ENCODE measurements at regions not wholly inside any gene's neighbourhood (a gene's known extent, or its start where the extent isn't known, plus 50 kb on each side); places are given as distances from the start of the nearest gene placed in this dataset.

DNA sequence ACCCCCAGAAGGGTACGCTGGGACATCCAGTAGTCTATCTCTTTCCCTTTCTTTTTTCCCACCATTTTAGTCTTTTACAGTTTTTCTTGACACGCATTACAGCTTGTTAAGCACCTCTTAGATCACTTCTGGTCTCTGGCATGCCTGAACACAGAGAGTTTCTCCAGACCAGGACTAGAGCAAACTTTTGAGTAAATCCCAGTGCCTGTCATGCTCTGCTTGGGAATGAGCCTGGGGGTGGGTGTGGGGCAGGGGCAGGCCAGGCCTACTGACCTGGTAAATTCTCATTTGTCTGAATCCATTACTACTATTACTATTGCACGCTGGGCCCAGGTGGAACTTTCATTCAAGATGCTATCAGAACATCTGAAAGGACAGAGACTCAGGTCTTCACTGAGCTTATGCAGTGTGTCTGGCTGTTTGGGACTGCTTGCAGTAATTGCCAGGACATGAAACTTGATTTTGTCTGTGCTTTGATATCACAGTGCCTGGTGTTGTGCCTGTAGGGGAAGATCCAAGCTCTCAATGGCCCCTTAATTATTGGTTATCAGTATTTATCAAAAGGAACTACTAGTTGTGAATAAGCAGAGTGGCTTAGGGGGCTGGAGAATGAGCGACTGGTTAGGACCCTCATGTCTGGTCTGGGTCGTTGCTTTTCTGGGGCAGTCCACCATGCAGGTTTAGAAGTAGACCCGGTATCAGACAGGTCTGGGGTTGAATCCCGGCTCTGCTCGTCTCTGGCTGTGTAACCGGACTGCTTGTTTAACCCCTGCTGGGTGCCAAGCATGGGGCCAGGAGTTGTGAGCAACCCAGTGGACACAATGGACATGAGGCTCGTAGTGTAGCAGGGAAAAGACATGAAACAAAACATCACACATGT lies 196.1 kb upstream of the TLE3 start:
- no peak for DNase-seq (ENCODE audit: insufficient read length, low spot score)
- no peak for FAIRE-seq

DNA sequence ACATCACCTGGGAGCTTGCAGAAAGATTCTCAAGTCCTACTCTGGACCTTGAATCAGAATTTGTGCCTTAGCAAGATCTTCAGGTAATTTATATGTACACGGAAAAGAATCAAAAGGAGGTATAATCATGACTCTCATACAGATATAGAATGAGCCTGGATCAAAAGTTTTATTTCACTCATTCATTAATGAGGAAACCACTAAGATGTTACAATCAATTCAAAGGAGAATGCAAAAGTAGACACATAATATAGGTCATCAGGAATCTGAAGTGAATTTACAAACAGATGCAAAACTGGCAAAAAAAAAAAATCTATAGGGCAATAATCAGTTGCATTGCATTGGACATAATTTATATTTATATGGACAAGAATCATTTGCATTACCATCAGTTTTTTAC lies 195.4 kb upstream of the TLE3 start:
- DNase-seq (ENCODE audit: insufficient read length, low spot score) = no peak
- no peak for FAIRE-seq

DNA sequence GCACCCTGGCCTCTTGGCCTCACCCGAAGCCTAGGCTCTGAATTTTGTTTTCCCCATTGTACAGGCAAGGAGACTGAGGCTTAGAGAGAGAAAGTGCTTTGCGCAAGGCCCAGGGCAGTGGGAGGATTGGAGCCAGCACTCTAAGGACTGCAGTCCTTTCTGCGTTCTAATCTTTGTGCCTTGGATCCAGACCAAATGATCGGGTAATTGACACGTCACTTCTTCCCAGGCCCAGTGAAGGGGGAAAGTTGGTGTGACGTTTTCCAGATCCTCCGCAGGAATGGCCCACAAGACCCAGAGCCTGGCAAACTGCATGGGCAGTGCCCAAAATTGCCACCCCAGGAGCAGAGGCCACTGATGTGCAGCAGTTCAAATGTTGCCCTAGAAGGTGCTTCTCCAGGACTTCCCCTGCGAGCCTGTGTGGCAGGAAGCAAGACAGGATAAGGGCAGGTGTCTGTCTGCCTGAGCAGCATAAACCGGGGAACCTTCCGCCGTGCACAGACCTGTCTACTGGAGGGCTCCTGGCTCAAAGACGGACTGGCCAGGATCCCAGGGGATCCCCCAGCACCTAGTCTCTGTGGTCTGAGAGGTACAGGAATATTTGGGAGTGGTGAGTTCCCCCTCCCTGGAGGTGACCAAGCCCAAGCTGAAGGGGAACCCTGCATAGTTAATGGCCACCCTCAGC lies 194.5 kb upstream of the TLE3 start:
- FAIRE-seq (no peak), DNase-seq (ENCODE audit: insufficient read length, low spot score) (no peak)

DNA sequence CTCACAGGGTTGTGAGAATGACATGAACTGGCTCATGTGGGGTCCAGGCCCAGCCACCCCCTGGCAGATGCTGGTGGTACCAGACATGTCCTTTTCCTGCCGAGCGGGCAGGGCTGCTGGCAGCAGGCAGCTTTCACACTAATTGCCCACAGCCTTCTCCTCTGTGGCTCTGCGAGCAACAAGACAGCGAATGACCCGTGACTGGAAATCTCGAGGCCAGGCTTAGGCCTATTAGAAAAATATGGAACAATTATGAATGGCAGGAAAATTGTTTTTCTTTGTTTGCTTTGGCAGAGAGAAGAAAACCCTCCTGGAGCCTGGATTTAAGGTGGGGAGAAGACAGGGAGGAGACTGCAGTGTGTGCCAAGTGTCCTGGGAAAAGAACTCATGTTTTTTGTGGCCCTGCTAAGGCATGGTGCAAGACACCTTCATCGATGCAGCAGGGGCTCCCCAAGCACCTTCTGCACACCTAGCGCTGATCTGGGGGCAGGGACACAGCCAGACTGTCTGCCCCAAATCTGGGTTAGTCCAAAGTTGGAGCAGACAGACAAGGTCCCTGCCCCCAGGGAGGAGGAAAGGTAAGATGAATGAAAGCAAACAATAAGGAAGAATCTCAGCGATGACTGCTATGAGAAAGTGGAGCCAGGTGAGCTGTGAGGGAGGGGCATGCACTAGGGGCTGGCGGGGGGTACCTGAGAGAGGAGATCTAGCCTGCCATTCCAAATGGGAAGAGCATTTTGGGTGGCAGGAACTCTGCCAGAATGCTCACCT lies 193.8 kb upstream of the TLE3 start:
- DNase-seq (ENCODE audit: insufficient read length, low spot score) = no peak
- FAIRE-seq = no peak

DNA sequence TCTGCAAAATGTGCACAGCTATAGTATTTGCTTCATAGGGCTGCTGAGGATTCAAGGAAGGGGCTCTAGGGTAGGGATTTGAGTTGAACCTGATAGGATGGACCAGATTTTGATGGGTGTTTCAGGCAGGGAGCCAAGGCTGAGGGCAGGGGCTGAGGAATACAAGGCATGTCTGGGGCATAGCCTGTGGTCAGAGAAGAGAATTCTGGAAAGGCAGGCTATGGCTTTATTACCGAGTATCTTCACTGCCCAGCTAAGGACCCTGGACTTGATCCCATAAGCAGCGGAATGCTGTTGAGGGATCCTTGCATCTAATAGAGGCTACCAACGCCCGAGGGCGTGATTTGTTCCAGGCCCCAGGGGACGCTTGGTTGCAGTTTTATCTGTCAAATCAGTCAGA lies 193.0 kb upstream of the TLE3 start:
- FAIRE-seq = no peak
- no peak for DNase-seq (ENCODE audit: insufficient read length, low spot score)

DNA sequence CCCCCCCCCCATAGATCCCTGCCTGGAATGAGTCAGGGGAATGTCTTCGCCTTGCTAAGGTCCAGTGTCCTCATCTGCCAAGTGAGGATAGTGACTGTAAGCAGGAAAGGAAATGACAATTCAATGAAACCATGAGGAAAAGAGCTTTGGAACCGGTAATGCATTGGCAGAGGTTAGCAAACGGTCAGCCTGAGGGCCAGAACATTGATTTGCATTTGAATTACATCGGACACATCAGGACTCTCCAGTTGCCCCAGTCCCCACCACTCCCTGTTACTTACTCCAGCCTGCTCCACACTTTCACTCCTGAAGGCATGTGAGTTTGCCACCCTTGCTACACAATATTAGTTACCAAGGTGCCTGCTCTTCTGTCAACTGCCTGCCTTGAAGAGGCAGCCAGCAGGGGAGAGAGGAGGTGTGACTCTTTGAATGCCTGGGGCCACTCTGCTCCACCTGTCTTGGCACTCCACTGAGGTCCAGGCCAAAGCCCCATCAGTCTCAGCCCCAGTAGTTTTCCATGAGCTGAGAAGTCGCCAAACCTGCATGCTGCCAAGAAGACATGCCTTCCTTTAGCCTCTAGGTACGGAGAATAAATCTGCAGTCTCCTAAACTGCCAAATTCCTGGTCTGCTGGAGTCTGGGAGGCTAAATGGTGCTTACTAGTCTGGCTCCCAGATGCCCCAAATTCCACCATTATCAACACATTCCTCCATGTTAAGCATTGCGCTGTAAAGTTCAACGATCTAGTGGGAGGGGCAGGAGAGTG lies 191.7 kb upstream of the TLE3 start:
- DNase-seq (ENCODE audit: insufficient read length, low spot score) = no peak

DNA sequence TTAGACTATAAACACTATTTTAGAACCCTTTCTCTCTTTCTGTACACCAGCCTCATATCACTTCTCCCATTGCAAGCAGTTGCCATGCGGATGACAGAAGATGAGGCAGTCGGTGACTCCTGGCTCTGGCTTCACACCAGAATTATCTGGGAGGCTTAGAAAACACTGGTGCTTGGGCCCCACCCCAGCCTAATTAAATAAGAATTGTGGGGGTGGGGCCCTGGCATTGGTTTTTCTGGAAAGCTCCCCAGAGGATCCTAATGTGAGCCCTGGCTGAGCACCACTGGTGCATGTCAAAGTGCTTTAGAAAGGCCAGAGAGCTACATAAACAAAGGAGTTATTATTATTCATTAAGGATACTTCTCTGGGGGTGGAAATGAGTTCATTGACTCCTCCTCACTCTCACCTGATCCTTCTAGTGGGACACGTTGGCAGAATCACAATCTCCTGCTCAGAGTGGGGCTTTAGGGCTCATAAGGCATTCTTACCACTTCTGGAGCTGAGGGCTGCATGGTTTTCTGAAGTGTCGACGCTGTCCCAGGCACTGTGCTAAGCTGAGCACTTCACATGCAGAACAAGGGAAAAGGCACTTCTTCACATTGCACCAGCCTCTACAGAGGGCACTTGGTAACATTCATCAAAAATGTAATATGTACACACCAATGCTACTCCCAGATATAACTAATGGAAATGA lies 188.5 kb upstream of the TLE3 start:
- FAIRE-seq = no peak
- DNase-seq (ENCODE audit: insufficient read length, low spot score) = no peak

More for the DNA sequence above, 191.7 kb upstream of the TLE3 start:
- peak; percentile 74 for FAIRE-seq

DNA sequence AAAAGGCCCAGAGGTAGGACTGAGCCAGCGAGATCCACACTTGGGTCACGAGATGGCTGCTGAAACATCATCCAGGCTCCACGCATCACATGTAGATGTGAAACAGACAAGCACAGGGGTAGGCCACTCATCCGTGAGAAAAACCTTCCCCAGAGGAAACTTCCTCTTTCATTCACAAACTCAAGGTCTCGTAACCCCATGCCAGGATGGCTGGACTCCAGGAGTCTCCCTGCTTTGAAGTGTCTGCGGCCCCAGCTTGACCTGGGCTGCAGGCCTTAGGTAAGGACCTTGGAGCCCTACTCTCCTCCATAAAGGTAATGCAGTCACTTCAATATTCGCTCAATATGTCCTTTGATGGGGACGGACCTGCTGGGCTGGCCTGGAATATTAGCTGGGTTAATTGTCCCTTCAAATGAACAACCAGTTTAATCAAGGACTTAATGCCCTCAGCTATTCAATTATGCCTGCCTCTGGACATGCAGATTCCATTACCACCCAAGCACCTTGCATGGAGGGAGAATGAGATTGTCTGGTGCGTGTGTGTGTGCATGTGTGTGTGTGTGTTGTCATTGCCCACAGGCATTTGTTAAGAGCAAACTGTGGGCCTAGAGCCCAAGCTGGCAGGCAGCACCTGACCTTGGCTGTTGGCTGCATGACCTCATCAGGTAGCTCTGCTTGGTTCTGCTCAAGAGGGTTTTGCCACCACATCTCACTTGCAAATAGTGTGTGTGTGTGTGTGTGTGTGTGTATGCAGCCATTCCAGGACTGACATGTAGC lies 186.9 kb upstream of the TLE3 start:
- no peak for FAIRE-seq
- no peak for DNase-seq (ENCODE audit: insufficient read length, low spot score)

DNA sequence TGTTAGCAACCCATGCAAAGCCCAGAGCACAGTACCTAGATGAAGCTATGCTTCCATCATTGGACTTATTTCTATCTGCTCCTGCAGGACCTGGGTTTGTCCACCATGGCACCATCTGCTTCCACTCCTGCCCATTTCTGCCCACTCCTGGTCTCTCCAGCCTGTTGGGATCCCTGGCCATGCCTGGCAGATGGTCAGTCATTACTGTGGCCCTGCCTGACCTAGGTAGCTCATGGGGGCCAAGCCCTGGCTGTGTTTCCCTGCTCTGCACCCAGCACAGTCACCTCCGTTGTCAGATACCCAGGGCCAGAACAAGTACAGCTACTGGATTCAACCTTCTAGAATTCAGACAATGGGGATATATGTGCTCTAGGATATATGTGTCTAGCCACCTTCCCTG lies 185.8 kb upstream of the TLE3 start:
- FAIRE-seq (no peak), DNase-seq (ENCODE audit: insufficient read length, low spot score) (no peak)

DNA sequence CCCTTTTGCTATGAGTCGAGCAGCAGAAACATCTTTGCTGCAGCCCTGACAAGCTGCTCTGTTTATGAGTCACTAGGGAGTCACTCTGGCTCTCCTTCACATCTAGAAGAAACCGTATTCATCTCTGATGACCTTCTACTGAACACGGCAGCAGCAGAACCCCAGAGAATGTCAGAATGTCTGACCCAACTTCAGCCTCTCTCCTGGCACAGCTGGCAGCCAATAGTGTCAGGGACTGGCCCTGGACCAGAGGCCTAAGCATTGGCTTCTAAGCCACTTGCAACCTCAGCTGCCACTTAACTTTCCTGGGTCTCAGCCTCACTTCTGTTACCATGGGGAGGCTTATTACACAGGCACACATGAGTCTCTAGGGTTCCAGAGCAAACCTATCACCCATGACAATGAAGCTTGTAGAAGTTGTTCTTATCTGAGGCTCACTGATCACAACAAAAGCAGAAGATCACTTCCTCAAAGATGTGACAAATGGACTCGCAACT lies 184.1 kb upstream of the TLE3 start:
- FAIRE-seq (no peak), DNase-seq (ENCODE audit: insufficient read length, low spot score) (peak; percentile 41)

DNA sequence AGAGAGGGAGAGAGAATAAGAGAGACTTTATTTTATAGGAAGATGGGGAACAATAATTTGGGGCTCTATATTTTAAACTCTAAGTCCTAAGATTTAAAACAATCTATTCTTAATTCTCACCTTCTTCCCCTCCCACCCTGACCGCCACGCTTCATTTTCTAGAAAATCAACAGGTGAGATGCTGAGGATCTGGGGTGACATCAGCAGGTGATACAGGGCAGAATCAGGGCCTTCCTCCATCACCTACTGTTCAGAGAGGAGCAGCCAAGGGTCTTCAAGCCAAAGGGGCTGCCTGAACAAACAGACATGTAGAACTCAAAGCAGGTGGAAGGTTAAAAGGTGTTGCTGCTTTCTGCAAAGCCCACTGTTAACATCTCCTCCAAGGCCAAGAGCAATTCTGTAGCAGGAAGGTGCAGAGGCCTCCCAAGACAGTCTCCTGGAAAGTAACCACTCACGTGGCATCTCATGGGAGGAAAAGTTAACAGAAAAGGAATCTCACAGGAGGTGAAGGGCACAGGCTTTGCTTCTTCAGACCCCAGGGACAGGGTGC lies 183.6 kb upstream of the TLE3 start:
- FAIRE-seq (no peak), DNase-seq (ENCODE audit: insufficient read length, low spot score) (no peak)

DNA sequence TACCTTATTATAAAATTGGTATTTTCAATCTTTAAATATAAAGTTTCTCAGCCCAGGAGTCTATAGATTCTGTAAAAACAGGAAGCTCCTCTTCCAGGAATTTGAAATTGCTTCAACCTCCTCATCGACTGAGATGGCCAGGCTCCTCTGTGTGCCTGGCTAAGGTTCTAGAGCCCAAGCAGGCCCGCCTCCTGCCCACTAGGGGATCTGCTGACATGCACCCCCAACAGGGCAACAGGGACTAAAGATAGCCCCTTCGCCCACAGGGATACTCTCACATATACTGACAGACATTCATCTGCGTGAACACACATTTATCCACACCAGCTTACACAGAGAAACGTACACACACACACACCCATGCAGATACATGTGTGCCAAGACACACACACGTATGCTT lies 183.1 kb upstream of the TLE3 start:
- no peak for FAIRE-seq
- no peak for DNase-seq (ENCODE audit: insufficient read length, low spot score)

DNA sequence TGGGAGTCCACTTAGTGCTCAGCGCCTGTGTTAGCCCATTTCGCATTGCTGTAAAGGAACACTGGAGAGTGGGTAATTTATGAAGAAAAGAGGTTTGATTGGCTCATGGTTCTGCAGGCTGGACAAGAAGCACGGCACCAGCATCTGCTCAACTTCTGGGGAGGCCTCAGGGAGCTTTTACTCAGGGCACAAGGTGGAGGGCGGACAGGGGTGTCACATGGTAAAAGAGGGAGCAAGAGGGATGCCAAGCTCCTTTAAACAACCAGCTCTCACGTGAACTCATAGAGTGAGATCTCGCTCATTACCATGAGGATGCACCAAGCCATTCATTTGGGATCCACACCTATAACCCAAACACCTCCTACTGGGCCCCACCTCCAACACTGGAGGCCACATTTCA lies 181.4 kb upstream of the TLE3 start:
- FAIRE-seq = no peak
- DNase-seq (ENCODE audit: insufficient read length, low spot score) = no peak

DNA sequence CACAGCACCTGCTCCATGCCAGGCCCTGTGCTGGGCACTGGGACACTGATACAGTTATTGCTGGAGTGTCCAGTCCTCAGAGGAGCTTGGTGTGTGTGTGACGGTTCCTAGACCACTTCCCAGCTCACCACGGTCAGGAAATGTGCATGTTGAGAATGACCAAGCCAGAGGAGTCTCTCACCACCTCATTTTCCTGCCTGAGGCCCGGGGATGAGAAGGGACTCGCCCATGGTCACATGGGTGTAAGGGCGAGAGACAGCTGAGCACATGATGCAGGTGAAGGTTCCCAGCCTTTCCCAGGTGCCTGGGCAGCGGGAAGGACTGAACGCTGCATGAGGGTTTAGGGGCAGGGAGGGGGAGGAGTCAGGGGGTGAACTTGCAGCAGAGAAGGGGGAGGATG lies 180.9 kb upstream of the TLE3 start:
- no peak for FAIRE-seq
- no peak for DNase-seq (ENCODE audit: insufficient read length, low spot score)

DNA sequence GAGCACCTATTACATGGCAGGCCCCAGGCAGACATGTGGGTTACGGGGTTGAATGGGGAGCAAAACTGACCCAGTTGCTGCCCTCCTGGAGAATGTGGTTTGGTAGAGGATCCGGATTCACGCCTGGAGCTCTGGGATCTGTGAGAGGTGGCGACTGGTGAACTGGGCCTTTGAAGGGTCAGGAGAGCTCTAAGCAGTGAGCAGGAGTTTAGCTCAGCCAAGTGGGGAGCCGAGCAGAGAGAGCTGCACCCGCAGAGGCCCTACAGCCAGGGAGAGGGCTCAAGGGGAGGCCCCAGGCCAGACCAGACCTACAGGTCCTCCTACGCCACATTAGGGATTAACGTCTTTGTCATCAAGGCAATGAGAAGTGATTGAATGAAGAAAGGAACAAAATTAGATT lies 179.8 kb upstream of the TLE3 start:
- FAIRE-seq (no peak), DNase-seq (ENCODE audit: insufficient read length, low spot score) (no peak)

DNA sequence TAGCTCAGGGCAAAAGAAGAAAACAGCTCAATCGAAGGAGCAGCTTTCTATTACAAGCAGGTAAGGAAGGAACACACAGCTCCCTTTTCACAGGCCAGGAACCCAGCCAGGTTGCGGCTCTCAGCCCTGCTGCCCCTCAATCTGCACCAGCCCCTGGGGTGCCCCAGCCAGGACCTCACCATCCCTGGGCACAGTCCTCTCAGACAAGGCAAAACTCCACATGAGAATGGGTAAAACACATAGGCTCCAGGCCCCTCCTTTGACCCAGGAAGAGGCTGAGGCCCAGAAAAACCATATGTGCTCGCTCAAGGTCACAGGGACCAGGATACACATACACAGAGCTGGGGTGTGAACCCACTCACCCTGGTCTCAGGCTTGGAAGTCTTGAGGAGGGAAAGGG lies 178.7 kb upstream of the TLE3 start:
- DNase-seq (ENCODE audit: insufficient read length, low spot score) = no peak
- no peak for FAIRE-seq

DNA sequence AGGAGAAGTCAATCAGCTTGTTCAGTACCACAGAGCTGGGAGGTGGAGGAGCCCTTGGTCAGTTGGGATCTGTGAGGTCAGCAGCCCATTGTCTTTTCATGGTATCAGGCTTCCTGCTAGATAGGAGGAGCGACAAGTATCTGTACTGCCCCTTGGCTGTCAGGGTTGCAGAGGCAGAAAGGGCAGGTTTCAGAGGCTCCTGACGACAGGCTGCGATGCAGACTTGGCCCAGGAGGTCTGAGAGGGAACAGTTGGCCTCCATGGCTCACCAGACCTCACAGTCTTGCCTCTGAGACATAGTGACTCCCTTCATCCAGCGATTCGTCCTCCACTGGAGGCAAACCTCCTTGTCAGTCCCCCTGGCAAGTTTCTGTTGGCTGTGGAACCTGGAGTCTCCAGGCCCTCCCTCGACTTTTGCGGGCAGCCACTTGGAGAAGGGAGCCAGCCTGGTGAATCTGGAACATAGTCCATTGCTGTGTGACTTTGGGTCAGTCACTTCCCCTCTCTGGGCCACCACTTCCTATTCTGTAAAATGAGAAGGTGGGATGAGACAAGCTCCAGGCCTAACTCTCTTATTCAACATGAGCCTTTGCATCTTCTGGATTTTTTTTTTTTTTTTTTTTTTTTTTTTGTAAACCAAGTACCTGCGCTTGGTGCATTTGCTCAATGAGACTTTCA lies 177.9 kb upstream of the TLE3 start:
- no peak for DNase-seq (ENCODE audit: insufficient read length, low spot score)
- no peak for FAIRE-seq

DNA sequence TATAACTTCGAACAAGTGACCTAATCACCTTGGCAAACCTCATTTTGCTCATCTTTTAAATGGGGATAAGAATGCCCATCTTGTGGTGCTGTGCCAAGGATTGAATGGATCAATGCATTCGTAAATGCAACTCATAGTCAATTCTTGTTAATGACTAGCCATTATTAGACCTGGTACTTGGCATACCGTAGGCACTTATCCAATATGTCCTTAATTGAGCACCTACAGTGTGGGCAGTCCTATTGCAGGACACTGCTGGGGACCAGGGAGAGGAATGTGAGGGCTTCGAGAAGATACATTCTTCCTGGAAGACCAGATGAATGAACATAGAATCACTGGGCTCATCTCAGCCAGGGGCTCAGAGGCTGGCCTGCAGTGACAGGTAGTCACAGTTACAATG lies 177.2 kb upstream of the TLE3 start:
- DNase-seq (ENCODE audit: insufficient read length, low spot score) (no peak), FAIRE-seq (no peak)
